HG03060 (cell line): ENCODE measurements at regions not wholly inside any gene's neighbourhood (a gene's known extent, or its start where the extent isn't known, plus 50 kb on each side); places are given as distances from the start of the nearest gene placed in this dataset.

Experiments used
- ATAC-seq: cut with Tn5 transposase; IDR thresholded peaks from one replicate; pipeline ENCODE4 v1.9.1; 2021; ENCODE audit warnings: low read depth, moderate number of reproducible peaks; ENCODE audit not compliant: unreplicated experiment

DNA sequence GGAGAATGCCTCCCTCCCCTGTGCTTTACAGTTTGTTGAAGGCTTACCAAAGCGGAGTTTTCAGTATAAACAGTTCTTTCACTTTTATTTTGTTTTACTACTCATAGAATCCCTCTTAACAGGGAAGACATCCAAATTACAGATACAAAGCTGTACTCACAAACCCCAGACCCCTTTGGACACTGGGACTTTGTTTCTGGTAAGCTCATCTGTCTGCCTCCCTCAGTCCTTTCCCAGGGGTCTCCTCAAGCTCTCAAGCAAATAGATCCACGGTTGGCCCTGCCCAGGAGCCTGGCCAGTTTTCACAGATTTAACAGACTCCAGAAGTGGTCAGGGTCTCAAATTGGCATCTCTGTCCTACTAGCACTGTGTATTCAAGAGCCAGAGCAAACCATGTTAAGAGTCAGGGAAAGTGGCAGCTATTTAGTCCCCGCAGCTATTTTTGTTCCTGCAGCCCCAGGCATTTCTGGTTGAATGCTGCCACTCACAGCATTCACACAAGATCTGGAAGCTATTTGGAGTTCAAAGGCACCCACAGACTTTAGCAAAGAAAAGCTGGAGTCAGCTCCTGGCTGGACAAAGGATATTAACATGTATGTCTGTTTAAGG is 54.2 kb downstream of the TMEM100 start:
- ATAC-seq = no peak

DNA sequence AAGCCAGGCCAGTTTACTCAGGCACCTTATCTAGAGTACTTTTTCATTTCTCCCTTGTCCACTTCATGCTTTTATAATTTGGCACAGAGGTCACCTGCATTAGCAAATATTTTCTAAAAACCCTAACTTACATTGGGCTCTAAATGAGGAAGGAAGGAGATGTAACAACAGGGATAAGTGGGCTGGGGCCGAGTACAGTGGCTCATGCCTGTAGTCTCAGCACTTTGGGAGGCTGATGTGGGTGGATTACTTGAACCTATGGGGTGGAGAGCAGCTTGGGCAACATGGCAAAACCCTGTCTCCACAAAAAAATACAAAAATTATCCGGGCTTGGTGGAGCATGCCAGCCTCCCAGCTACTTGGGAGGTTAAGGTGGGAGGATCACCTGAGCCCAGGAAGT is 55.9 kb downstream of the TMEM100 start:
- ATAC-seq = no peak

DNA sequence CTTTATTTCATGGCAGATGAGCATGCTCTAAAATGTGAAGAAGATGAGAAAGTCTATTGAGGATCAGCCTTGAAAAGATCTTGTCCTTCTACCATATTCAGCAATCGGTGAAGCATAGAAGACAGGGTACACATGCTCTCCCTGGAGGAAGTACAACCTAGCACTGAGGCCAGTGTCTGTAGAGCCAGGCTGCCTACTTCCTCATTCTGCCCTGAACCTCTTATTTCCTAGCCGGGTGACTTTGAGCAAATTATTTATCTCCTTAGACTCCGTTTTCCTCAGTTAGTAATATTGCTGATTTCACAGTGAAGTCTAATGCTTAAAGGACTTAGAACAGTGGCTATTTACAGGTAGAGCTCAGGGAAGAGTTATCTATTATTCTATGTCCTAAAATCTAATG is 58.4 kb downstream of the TMEM100 start:
- ATAC-seq = peak; percentile 81

DNA sequence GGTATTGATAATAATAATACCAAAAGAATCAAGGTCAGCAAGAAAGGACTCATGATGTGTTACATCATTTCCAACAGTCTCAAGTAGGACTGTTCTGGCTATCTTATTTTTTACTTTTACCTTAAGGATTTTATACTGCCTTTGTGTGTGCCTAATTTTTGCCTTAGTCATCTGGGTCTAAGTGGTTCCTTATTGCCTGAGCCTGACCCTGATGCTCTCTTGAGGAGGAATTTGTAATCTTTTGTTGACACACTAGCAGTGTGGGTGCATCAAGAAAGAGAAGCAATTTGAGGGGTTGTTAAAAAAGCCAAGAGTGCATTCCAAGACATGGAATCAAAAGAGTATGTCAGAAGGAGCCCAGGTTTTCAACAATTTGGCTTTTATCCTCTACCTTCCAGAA is 59.3 kb downstream of the TMEM100 start:
- ATAC-seq = no peak

DNA sequence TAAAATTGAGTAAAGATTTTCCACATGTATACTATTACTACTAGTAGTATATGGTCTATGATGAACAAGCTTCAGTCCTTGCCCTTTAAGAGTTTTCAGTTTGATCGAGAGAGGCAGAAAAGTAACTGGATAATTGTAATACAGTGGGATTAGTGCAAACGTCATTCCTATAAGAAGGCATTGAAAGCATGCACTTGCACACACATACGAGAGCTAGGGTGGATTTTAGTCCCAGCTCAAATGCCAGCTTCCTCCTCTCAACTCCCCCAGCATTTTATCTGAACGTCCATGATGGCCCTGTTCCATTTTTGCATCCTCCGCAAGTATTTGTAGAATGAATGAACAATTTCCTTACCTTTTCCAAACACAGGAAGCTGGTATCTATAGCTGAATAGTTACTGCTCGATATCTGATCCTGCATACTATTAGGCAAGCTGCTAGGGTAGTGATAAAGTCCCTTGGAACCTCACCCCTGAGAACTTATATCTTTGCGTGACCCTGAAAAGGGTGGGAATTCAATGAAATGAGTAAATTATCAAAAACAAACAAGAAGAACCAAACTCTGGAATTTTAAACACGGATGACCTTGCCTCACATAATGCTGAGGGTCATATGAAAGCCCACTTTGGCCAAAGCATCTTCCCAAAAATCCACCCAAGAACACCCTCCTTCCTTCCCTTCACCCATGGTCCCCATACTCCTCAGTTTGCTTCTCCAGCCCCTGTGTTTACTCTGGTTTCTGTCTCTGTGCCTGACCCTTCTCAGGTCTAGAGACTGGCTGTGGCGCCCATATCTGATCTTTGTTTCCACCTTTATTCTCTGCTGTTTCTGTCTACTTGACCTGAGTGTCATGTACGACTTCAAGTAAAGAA is 60.5 kb downstream of the TMEM100 start:
- no peak for ATAC-seq

DNA sequence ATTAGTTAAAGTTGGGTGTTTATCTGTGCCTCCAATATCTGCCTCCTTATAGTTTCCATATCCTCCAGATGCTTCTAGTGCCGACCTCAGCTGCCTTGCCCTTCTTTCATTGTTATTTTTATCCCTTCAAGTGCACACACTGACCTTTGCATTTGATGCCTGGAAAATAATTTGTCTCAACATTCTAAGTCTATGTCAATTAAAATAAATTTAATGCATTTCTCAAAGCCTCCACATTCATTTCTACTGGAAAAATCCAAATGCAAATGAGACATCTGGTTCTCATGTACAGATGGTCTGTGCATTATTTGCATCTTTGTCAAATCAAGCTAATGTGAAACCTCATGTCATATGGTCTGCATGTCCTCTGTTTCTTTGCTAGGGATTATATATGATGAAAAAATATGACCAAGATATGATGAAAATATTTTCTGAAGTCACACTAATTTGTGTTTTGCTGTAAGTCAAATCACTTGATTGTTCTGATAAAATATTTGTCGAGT is 61.4 kb downstream of the TMEM100 start:
- no peak for ATAC-seq

DNA sequence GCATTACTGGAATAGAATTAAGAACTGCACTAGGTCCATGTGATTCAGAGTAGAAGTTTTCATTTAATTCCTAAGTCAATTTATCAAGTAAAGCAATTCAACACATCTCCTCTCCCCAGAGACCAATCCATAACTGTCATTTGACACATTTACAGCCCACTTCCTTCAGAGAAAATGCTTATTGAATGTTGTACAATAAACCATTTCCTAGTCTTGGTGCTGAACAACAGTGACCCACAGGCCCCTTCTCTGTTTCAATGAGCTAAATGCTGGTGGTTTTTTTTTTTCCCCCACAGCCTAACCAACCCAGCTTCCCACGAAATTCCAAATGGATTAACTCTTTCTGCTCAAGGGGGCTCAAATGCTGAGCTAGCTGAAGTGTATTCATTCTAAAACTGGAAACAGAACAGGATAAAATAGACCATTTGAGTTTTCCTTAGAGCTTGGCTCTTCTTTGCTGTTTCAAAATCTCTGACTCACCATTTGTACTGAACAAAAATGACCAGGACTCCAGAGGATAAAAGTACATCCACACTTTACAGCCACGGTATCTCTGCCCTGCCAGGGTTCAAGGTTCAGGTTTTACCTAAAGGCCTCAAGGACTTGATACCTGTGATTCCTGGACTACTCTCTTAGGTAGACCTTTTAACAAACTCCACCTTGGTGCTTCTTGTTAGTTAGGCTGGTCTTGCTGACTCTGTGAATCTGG is 62.3 kb downstream of the TMEM100 start:
- ATAC-seq = no peak

DNA sequence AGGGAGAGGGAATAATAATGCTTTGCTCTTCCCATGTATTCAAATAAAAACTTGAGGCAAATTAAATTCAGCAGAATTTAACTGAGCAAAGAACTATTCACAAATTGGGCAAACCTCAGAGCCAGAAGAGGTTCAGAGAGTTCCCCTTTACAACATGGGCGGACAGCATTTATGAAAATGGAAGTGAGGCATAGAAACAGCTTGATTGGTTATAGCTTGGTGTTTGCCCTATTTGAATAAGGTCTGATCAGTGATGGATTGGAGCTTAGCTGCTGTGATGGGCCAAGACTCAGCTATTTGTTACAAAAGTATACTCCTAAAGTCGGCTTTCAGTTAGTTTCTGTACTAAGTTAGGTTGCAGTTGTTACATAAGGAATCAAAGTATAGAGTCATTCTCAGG is 63.0 kb downstream of the TMEM100 start:
- ATAC-seq = no peak

DNA sequence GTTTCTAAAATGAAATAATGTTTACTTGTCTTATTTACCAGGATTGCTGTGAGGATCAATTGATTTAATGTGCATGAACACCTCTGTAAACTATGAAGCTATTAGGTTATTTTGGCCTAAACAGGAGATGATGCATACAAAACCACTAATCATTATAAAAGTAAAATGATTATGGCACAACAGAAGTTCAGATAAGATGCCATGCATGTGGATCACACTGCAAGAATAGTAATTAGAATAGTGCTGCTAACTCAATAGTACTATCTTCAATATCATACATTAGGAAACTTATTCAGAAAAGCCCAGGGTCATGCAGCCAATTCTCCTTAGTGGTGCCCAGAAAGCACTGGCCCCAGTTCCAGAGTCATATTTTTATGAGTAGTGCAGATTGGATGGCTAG is 66.9 kb downstream of the TMEM100 start:
- ATAC-seq = no peak

DNA sequence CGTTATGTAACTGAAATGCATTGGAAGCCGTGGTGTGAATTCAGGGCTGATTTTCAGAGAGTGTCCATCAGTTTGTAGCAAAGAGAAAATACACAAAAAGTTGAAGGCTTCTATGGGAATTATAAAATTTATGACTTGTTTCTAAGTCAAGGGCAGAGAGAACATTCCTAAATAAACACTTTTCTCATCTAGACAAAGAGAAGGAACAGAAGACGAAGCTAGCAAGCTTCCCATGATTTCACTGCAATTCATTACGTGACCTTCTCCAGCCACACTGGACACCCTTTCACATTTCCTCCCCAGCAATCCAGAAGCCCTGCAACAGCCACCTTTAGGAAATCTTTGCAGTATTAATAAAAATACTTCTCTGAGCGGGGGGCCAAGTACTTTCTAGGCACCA is 67.8 kb downstream of the TMEM100 start:
- no peak for ATAC-seq

DNA sequence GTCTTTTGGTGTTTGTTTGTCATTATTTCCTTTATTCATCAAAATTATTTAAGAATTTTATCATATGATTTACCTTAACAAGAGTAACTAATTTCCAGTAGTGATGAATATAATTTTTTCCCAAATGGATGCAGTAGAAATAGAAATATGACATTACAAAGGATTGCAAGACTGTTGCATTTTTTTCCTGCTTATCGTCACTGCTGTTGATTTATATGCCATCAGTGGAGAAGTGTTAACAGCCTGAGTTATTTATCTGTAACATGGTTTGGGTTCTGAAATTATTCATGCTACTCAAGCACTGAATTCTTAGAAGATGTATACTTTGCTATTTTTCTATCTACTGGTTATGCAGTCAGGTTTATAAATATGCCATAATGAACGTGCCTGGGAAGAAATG is 68.6 kb downstream of the TMEM100 start:
- ATAC-seq = no peak

DNA sequence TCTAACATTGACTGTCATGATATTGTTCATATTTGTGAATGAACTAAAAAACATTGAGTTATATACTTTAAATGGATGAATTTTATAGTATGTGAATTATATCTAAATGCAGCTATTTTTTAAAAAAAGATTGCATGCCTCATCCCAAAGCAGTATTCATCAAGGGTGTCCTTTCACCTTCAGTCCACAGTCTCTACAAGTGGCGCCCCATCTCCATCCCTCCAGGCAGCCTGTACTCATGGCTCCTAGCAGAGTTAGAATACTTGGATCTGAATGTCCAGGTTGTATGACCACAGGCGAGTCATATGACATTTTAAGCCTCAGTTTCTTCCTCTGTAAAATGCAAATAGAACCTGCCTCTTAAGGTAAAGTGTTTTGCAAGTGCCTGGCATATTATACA is 69.8 kb downstream of the TMEM100 start:
- ATAC-seq = no peak

DNA sequence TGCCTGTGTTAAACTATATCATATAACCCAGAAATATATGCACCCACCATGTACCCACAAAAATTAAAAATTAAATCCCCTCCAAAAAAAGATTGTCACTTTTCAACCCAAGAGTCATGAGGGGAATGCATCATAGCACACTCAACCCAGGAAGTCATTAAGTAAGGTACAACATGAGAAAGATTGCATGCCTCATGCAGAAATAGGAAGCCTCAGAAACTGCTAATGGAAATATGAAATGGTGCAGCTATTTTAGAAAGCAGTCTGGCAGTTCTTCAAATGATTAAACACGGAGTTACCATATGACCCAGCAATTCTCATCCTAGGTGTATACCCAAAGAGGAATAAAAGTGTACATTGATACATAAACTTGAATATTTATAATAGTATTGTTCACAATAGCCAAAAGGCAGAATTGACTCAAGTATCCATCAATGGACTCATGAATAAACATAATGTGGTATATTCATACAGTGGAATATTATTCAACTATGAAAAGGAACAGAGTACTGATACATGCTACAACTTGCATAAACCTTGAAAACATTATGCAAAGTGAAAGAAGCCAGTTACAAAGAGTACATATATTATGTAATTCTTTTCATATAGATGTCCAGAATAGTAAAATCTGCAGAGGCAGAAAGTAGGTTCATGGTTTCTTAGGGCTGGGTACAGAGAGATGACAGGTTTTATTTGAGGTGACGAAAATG is 70.4 kb downstream of the TMEM100 start:
- no peak for ATAC-seq

DNA sequence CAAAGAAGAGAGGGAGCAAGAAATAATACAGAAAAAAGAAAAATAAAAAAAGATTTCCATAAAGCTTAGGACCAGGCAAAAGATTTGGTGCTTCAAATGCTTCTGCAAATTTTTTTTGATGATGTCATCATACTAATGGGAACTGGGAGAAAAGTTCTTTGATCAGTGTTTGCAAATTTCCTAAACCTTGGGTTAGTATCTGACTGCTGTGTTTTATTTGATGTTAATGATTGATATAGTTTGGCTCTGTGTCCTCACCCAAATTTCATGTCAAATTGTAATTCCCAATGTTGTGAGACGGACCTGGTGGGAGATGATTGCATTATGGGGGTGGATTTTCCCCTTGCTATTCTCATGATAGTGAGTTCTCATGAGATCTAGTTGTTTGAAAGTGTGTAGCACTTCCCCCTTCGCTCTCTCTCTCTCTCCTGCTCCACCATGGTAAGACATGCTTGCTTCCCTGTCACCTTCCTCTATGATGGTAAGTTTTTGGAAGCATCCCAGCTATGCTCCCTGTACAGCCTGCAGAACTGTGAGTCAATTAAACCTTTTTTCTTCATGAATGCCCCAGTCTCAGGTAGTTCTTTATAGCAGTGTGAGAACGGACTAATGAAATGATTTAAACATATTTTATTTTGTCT is 72.6 kb downstream of the TMEM100 start:
- no peak for ATAC-seq

DNA sequence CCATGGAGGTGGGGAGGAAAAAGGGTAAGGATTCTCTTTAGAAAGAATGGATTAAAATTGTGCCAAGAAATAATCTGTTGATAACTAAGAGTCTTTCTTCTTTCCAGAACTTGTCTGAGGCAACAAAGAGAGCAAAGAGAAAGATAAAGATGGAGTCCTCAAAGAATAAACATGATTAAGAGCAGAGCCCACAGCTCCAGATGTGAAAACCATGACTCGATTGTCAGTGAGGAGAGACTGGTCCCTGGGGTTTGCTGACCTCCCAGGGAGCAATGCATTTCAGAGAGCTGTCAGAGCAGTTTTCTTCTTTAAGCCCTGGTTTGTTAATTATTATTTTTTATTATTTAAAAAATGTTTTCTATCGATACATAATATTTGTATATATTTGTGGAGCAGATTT is 74.6 kb downstream of the TMEM100 start:
- no peak for ATAC-seq

DNA sequence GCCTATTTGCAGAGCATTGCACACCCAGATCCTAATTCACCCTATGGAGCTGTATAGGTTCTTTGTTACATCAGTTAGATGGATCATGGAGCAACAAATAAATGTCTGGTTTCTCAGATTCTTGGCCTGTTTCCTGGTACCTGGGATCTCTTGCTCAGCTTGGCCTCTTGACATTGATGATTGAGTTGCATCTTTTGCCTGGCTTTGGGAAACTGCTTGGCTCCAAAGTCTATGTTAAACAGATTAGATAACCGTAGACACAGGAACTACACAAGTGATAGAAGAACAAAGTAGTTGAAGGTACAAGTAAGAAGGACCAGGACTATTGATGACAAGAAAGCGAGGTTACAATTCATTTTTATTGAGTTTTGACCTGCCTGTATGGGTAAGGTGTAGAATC is 77.3 kb downstream of the TMEM100 start:
- ATAC-seq = no peak

DNA sequence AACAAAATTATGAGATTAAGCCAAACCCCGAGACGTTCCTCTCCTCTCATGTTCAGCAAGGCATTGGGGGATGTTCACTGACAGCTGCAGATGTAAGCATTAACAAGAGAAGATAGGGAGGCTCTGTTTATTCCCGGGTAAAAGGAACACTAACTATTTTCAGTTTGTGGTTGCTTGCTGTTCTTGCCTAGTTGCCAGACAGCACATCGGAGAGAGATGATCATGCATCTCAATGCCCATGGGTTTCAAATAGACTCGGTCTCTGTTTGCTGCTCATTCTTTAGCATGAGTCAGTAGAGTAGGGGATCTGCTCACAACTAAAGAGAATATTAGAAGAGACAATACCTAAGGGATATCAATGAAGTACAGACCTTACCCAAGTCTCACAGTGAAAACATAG is 78.3 kb downstream of the TMEM100 start:
- ATAC-seq = no peak

DNA sequence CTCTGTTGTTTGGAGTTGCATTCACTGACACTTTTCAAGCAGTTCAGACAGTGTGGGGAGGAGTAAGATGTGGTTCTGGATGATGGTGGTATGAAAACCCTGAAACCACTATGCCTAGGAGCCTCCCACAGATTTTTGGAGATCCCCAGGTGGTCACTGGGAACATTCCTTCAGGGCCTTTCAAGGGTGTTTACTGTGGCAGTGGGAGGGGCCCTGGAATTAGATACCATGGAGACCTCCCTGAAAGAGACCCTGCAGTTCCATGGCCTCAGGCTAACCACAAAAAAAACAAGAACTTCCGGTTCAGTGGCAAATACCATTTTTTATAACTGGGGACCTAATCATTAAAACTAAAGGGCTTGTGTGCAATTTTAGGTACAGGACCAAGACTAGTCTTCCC is 79.9 kb downstream of the TMEM100 start:
- no peak for ATAC-seq

DNA sequence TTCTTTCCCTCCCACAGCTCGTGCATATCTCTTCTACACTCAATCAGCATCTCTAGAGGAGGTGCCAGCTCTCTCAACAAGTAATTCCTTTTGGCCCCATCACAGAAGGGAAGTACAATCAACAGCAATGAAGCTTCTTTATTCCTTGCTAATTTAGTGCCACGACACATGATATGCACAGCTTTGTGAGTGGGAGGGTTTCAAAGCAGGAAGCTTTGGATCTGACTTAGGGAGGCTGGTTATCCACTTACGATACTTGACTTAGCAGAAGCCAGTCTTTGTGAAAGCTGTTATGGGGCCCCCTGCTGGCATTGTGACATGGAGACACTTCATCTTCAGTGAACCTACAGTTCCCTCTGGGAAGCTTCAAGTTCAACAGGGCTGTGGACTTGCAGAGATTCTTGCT is 81.0 kb downstream of the TMEM100 start:
- ATAC-seq = no peak

DNA sequence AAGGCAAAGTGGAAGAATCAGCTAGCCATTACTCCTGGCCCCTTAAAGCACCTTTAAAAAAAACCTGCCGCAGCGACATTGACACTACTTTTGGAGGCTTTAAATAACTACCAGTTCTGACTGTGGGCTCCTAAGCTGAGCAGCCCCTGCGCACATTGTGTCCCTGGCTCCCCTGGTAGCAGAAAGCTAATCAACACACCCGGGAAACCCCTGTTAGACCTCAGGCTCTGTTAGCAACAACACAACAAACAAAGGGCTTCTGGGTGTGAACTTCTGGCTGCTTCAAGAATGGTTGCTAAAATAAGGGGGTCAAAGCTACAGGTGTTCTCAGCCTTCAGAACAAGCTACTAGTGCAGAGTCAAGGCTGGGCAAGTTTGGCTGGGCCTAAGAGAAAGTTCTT is 83.6 kb downstream of the TMEM100 start:
- no peak for ATAC-seq
